Caco-2 (cell line): ENCODE measurements at regions not wholly inside any gene's neighbourhood (a gene's known extent, or its start where the extent isn't known, plus 50 kb on each side); places are given as distances from the start of the nearest gene placed in this dataset.

Experiments used
- BruUV-seq: library from RNA; stranded (reverse); fragments of 400-500 nt; replicated peaks from 2 replicates; lab custom pipeline; 2021; lab: Mats Ljungman, UMichigan
- CTCF ChIA-PET: fragments of 300-600 bp; sonication (Branson Sonifier 250); formaldehyde crosslinking; loops from one replicate; lab custom pipeline; 2022; ENCODE audit warnings: antibody characterized with exemption; lab: Charles Lee
- POLR2A ChIA-PET: fragments of 300-600 bp; sonication (Branson Sonifier 250); formaldehyde crosslinking; loops from one replicate; lab custom pipeline; 2022; ENCODE audit warnings: antibody characterized with exemption; lab: Charles Lee
- DNase-seq, 2 experiments: peaks; one replicate each; pipeline versions ENCODE4 v3.0.0 to v3.0.0-alpha.2; 2020 to 2022
- H3K27me3 ChIP-seq: replicated peaks from 2 replicates; pipeline ENCODE4 v1.6.0; 2011; ENCODE audit warnings: low read length; ENCODE audit not compliant: control insufficient read depth, insufficient read depth
- H3K36me3 ChIP-seq: 2 replicates; pipeline ENCODE4 v1.5.1; 2011; ENCODE audit warnings: low read length; ENCODE audit not compliant: control insufficient read depth, insufficient read depth
- H3K4me1 ChIP-seq: fragments of 250-450 bp; sonication (Bioruptor Pico); 2 replicates; pipeline ENCODE4 v1.5.1; 2020; ENCODE audit warnings: mild to moderate bottlenecking
- H3K4me3 ChIP-seq: 2 replicates; pipeline ENCODE4 v1.5.1; 2011; ENCODE audit warnings: low read depth, mild to moderate bottlenecking, control low read depth, low read length
- H3K9me3 ChIP-seq: fragments of 250-450 bp; sonication (Bioruptor Pico); 2 replicates; pipeline ENCODE4 v1.5.1; 2020; ENCODE audit warnings: mild to moderate bottlenecking, moderate library complexity
- H3K27ac Mint-ChIP-seq: one replicate; pipeline ENCODE4 v1.8.0; 2022; ENCODE audit warnings: mixed read lengths; ENCODE audit not compliant: unreplicated experiment
- H3K27me3 Mint-ChIP-seq: one replicate; pipeline ENCODE4 v1.8.0; 2022; ENCODE audit warnings: mixed read lengths; ENCODE audit not compliant: insufficient read depth, unreplicated experiment
- H3K36me3 Mint-ChIP-seq: one replicate; pipeline ENCODE4 v1.8.0; 2022; ENCODE audit warnings: mild to moderate bottlenecking, mixed read lengths; ENCODE audit not compliant: insufficient read depth, unreplicated experiment
- H3K4me1 Mint-ChIP-seq: one replicate; pipeline ENCODE4 v1.8.0; 2022; ENCODE audit warnings: low read depth, mixed read lengths; ENCODE audit not compliant: unreplicated experiment
- H3K4me3 Mint-ChIP-seq: one replicate; pipeline ENCODE4 v1.8.0; 2022; ENCODE audit warnings: mild to moderate bottlenecking, moderate library complexity, mixed read lengths; ENCODE audit not compliant: unreplicated experiment
- H3K9me3 Mint-ChIP-seq: one replicate; pipeline ENCODE4 v1.8.0; 2022; ENCODE audit warnings: mixed read lengths; ENCODE audit not compliant: unreplicated experiment
- intact Hi-C: fragments of 100-400 bp; cut with micrococcal nuclease; formaldehyde crosslinking; loops from one replicate; pipeline ENCODE4 v1.10.0; 2022; ENCODE audit not compliant: unreplicated experiment
- TF ChIP-seq, protein P1 (sequence below), 2 experiments: fragments of 200-600 bp in 1 of 2; IDR thresholded peaks; 1 replicate in 1 of 2; 2 replicates in 1 of 2; pipeline versions ENCODE4 v1.5.1 to v1.8.0; 2011 to 2022; ENCODE audit warnings: antibody characterized with exemption in 1 of 2, control low read depth in 1 of 2, inconsistent platforms in 1 of 2, low read depth in 1 of 2, low read length in 1 of 2, mild to moderate bottlenecking in 1 of 2, moderate library complexity in 1 of 2; ENCODE audit not compliant: insufficient read depth in 1 of 2, severe bottlenecking in 1 of 2, unreplicated experiment in 1 of 2

DNA sequence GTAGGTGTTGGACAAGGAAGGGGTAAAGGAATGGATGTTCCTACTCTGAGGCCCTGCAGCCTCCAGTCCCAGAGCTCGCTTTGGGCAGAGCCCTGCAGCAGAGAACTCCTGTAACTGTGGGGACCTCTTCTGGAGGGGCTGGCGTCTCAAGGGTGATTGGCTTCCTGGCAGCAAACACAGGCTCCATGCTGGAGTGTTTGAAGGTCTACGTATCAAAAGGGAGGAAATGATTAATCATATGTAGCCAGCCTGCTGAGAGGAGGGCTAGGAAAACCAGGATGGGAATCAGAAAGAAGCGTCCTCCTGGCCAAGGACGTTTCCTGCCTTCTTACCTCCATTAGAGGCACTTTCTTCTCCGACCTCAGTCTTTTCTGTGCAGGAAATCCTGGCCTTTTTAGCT, 208.5 kb downstream of the TSHZ3 start:
- no peaks in the 10 kb centered on the region for H3K4me1 ChIP-seq
- Mint-ChIP-seq H3K27ac (no peak overlapping the region), H3K4me3 (no peak overlapping the region), H3K27me3 (peaks cover 9% of the 10 kb centered on the region), H3K36me3 (no peaks in the 10 kb centered on the region), H3K4me1 (no peaks in the 10 kb centered on the region), H3K9me3 (no peaks in the 10 kb centered on the region)
- CTCF ChIA-PET: no interaction called here
- POLR2A ChIA-PET: no interaction called here
- BruUV-seq: no TSS peak
- no peaks in the 10 kb centered on the region for H3K36me3 ChIP-seq
- no peak overlapping the region for H3K4me3 ChIP-seq
- H3K27me3 ChIP-seq: no peaks in the 10 kb centered on the region
- intact Hi-C loops: no loop called here
- no peak for DNase-seq
- TF ChIP-seq, protein P1, sequence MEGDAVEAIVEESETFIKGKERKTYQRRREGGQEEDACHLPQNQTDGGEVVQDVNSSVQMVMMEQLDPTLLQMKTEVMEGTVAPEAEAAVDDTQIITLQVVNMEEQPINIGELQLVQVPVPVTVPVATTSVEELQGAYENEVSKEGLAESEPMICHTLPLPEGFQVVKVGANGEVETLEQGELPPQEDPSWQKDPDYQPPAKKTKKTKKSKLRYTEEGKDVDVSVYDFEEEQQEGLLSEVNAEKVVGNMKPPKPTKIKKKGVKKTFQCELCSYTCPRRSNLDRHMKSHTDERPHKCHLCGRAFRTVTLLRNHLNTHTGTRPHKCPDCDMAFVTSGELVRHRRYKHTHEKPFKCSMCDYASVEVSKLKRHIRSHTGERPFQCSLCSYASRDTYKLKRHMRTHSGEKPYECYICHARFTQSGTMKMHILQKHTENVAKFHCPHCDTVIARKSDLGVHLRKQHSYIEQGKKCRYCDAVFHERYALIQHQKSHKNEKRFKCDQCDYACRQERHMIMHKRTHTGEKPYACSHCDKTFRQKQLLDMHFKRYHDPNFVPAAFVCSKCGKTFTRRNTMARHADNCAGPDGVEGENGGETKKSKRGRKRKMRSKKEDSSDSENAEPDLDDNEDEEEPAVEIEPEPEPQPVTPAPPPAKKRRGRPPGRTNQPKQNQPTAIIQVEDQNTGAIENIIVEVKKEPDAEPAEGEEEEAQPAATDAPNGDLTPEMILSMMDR (IDR thresholded peaks at IDR 0.05; ENCODE audit: insufficient read depth in 1 of 2, low read depth in 1 of 2, low read length in 1 of 2, severe bottlenecking in 1 of 2, unreplicated experiment in 1 of 2): no peak
- no peaks in the 10 kb centered on the region for H3K9me3 ChIP-seq

- Mint-ChIP-seq H3K27ac (no peak overlapping the region), H3K9me3 (no peaks in the 10 kb centered on the region), H3K4me1 (no peaks in the 10 kb centered on the region), H3K27me3 (peaks cover 11% of the 10 kb centered on the region), H3K36me3 (no peaks in the 10 kb centered on the region), H3K4me3 (no peak overlapping the region)
- intact Hi-C loops: no loop called here
- no peaks in the 10 kb centered on the region for H3K27me3 ChIP-seq
- no peaks in the 10 kb centered on the region for H3K4me1 ChIP-seq
- DNase-seq: no peak
- TF ChIP-seq, protein P1 (IDR thresholded peaks at IDR 0.05; ENCODE audit: insufficient read depth in 1 of 2, low read depth in 1 of 2, low read length in 1 of 2, severe bottlenecking in 1 of 2, unreplicated experiment in 1 of 2): no peak
- POLR2A ChIA-PET: no interaction called here
- no TSS peak for BruUV-seq
- no peak overlapping the region for H3K4me3 ChIP-seq
- no peaks in the 10 kb centered on the region for H3K9me3 ChIP-seq
- CTCF ChIA-PET: no interaction called here
- no peaks in the 10 kb centered on the region for H3K36me3 ChIP-seq
Measured at GRCh38 chr19:31139871-31140505, 209.2 kb downstream of the TSHZ3 start.

DNA sequence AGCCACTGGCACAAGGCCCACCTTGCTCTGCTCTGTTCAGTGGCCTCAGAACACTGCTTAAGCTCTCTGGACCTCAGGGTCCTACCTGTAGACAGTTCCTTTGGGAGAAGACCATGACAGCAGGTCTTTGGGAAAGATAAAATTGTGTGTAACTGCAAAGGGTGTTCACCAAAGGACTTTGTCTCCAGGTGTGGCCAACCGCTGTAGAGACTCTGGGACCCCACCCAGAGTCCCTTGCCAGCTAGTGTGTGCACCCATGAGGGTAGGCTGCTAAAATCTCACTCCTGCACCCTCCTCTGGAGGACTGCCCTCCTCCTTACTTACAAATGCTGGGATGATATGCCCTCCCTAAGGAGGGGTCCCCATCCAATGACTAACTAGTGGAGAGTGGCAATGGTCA, 211.2 kb downstream of the TSHZ3 start:
- DNase-seq: no peak
- peaks cover 9% of the 10 kb centered on the region for H3K27me3 Mint-ChIP-seq
- POLR2A ChIA-PET: no interaction called here
- H3K36me3 Mint-ChIP-seq: no peaks in the 10 kb centered on the region
- Histone ChIP-seq H3K4me1 (no peaks in the 10 kb centered on the region), H3K27me3 (no peaks in the 10 kb centered on the region), H3K4me3 (no peak overlapping the region), H3K36me3 (no peaks in the 10 kb centered on the region), H3K9me3 (no peaks in the 10 kb centered on the region)
- no peak overlapping the region for H3K4me3 Mint-ChIP-seq
- no peaks in the 10 kb centered on the region for H3K9me3 Mint-ChIP-seq
- no peaks in the 10 kb centered on the region for H3K4me1 Mint-ChIP-seq
- intact Hi-C loops: no loop called here
- CTCF ChIA-PET: no interaction called here
- no TSS peak for BruUV-seq
- TF ChIP-seq, protein P1 (IDR thresholded peaks at IDR 0.05; ENCODE audit: insufficient read depth in 1 of 2, low read depth in 1 of 2, low read length in 1 of 2, severe bottlenecking in 1 of 2, unreplicated experiment in 1 of 2): no peak
- no peak overlapping the region for H3K27ac Mint-ChIP-seq
